ENCODE measurements at regions not wholly inside any gene's neighbourhood (a gene's known extent, or its start where the extent isn't known, plus 50 kb on each side); places are given as distances from the start of the nearest gene placed in this dataset.
"Not testable (repeated sequence)": the region's sequence is repeated elsewhere in the genome, so short reads cannot be mapped to it uniquely, and the experiment has no call there.

DNA sequence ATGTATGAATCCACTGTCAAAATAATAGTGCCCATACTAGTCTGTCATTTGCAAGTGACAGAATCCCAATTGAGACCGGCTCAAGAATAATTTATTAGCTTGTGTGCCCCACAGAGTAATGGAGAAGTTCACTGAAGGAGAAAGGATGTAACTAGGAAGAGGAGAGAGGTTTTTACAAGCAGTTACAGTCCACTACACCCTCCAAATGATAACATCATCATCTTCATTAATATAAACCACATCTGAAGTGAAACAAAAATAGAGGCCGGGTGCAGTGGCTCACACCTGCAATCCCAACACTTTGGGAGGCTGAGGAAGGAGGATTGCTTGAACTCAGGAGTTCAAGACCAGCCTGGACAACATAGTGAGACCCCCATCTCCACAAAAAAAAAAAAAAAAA lies 226.8 kb downstream of the SKIDA1 start:
- CTCF ChIA-PET, result no interaction called here
- POLR2A ChIA-PET, result no interaction called here

GRCh38 chr10:21297603-21298383 lies 227.7 kb downstream of the SKIDA1 start:
- ChIA-PET POLR2A (no interaction called here), CTCF (no interaction called here)

GRCh38 chr10:21296575-21297355 lies 228.7 kb downstream of the SKIDA1 start:
- ChIA-PET POLR2A (no interaction called here), CTCF (no interaction called here)

- POLR2A ChIA-PET, result no interaction called here
- CTCF ChIA-PET, result no interaction called here
Observed at GRCh38 chr10:21293518-21294356, 231.7 kb downstream of the SKIDA1 start.

DNA sequence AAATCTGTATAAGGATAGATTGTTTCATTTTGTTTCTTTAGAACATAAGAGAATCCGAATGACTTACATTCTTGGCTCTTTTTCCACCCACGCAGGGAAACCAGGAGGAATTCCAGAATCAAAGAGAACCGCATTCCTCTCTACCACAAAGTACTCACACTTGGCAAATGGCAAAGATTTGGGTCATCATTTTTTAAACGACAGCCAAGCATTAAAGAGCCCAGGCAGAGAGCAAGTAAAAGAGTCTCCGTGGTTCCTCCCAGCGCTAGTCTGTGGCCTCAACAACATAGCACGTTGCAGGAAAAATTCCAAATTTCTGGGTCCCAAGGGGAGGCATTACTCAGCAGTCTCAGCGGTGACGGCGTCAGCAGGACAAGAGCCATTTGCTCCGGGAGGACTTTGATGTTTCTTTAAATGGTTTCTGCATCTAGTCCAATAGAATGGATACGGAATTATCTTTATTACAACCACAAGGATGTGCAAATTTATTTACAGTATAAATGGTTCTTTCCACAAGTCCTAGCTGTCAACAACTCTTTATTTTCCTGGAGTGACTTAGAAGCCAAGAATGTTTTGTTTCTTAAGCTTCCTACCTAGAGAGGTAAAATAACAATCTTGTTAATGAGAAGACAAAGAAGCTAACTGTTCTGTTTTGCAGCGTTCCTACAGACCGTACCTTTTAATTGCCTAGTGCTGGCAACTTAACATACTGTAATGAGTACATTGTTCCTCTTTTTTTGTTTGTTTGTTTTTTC lies 232.5 kb downstream of the SKIDA1 start:
- ChIA-PET POLR2A (no interaction called here), CTCF (no interaction called here)

DNA sequence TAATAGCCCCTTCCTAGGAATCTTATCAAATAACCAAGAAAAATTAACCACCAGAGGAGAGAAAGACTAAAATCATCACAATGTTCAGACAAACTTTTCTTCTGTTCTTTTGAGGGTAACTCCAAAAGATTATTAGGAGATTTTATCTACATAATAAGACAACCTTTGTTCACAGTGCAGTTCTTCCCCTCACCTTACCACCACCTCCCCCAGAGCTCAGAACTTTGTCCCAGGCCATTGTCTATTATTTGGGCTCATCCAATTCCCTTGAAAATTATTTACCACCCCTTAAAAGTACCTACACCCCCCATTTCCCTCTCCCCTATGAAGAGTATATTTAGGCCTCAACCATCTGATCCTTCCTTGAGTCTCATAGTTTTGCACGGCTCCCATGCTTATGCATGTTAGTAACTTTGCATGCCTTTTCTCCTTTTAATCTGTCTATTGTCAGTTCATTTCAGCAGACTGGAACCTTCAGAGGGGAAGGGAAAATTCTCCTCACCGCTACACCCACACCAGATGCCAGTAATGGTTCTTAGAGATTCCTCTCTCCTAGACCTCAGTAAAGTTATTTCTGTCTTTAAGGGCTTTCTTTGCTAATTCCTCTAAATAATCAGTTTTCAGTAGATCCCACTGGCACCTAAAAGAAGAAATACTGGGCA lies 234.9 kb downstream of the SKIDA1 start:
- CTCF ChIA-PET, result no interaction called here
- POLR2A ChIA-PET, result no interaction called here

- POLR2A ChIA-PET, result no interaction called here
- CTCF ChIA-PET, result no interaction called here
Observed at GRCh38 chr10:21289961-21290360, 235.5 kb downstream of the SKIDA1 start.

DNA sequence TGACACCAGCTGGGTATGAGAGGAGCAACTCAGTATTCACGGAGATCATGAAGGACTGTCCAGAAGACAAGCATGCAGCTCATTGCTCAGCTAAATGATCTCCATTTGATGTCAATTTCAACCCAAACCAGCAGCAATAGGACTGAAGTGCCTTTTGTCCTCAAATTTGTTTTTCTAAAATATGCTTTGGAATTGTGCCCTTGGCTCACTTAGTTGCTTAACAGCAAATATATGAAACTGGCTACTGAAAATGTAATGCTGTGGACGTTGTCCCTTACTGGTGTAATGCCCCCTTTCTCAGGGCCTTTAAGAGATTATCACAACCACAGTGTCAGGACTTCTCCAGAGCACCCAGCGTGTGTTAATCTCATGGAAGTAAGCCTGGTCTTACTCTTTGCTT lies 236.2 kb downstream of the SKIDA1 start:
- ChIA-PET POLR2A (no interaction called here), CTCF (no interaction called here)

DNA sequence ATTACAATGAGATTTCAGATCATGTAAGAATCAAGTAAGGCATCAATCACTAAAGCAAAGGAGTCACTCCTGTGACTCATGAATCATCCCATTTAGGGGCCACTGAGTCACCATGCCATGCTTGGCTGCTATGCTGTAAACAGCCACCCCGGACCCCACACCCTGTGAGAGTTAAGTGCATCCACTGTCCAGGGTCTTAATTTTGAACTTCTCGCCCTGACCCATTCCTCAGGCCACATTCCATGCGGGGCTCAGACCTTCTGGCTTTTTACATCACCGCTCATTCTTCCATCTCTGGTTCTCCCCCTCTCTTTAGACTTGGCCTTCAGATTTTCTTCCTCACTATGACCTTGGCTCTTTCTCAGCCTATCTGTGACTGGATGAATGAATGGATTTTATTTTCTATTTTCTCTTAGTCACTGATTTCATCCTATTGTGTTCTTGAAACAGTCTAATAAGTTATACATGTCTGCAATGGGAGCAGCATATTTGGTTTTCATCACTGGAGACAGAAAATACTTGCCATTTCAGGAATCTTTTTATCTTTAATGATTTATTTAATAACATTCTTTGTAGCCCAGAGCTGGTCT lies 239.6 kb downstream of the SKIDA1 start:
- ChIA-PET CTCF (no interaction called here), POLR2A (no interaction called here)

- POLR2A ChIA-PET, result no interaction called here
Observed at GRCh38 chr10:21285207-21285606, 240.3 kb downstream of the SKIDA1 start.

DNA sequence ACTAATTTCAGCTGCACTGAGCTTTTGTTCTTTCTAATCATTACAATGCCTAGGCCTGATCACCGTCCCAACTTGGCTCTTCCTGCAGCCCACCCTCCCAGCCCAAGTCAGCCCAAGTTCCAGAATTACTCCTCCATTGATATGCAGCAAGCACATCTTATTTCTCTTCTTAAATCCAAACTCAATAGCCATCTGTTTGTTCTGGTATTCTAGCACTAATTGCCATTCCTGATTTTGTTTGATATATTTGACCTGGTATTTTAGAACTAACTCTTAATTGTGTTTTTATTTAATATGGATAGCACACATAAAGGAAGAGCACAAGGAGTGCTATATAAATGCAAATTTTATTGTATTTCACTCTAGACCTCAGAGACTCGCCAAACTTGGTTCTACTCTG lies 241.2 kb downstream of the SKIDA1 start:
- CTCF ChIA-PET, result no interaction called here
- POLR2A ChIA-PET, result no interaction called here

More at GRCh38 chr10:21285207-21285606, 240.3 kb downstream of the SKIDA1 start:
- CTCF ChIA-PET, result no interaction called here

DNA sequence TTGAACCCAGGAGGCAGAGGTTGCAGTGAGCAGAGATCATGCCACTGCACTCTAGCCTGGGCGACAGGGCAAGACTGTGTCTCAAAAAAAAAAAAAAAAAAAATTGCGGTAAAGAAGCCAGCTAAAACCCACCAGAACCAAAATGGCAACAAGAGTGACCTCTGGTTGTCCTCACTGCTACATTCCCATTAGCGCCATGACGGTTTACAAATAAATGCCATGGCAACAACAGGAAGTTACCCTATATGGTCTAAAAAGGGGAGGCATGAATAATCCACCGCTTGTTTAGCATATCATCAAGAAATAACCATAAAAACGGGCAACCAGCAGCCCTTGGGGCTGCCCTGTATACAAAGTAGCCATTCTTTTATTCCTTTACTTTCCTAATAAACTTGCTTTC lies 242.4 kb downstream of the SKIDA1 start:
- CTCF ChIA-PET, result interaction anchor here (0.6 kb wide), 1 partner anchor 353 kb away, joined by 5 read pairs; no protein-coding TSS in a partner anchor
- POLR2A ChIA-PET, result not testable (repeated sequence)

- CTCF ChIA-PET, result no interaction called here
- POLR2A ChIA-PET, result no interaction called here
Observed at GRCh38 chr10:21281765-21282484, 243.6 kb downstream of the SKIDA1 start.

DNA sequence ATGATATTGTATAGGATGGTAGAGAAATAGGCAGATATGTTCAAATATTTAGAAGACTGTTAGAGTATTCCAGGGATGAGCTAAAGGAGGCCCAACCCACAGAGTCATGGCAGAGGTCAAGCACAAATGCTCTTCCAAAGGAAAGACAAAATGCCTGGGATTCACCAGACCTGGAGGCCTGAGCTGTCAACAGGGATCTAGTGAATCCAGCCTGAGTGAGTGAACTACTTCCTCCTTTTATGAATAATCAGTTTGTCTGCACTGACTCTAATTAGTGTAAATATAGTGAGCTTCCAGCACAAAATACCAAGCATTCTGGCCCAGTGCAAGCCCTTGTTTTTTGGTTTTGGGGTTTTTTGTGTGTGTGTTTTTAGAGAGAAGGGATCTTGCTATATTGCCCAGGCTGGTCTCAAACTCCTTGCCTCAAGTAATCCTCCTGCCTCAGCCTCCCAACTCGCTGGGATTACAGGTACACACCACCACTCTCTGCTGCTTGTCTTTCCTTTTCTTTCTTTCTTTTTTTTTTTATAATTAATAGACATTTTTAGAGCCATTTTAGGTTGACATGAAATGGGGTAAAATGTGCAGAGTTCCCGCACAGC lies 244.4 kb downstream of the SKIDA1 start:
- POLR2A ChIA-PET, result no interaction called here
- CTCF ChIA-PET, result no interaction called here

DNA sequence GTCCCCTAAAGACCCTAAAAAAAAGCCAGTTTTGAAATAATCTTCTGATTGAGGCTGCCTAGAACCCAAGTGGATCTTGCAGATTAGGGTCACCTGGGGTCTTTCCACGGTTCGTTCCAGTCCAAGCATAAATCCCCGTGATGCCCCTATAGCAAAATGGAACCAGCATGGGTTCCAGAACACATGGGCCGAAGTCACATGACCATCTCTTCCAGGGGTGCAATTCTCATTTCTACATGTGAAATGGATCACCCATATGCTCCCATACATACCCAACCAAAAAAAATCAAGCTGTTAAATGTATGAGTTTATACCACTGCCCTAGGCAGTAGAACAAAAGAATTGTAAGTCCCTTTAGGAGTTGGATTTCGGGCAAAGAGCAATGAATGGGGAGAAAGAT lies 245.4 kb downstream of the SKIDA1 start:
- POLR2A ChIA-PET, result no interaction called here
- CTCF ChIA-PET, result interaction anchor here (0.7 kb wide), 1 partner anchor 279 kb away, joined by 4 read pairs; no protein-coding TSS in a partner anchor

GRCh38 chr10:21279217-21279575 lies 246.3 kb downstream of the SKIDA1 start:
- CTCF ChIA-PET, result interaction anchor here (0.7 kb wide), 1 partner anchor 1313 kb away, joined by 3 read pairs; no protein-coding TSS in a partner anchor
- POLR2A ChIA-PET, result no interaction called here

GRCh38 chr10:21278491-21279216 lies 246.8 kb downstream of the SKIDA1 start:
- POLR2A ChIA-PET, result no interaction called here
- CTCF ChIA-PET, result interaction anchor here (0.5 to 0.7 kb wide), 2 partner anchors 1314 to 1493 kb away, joined by 3 read pairs; no protein-coding TSS in a partner anchor
